Gastroesophageal sphincter (tissue), 3 donors: ENCODE measurements at regions not wholly inside any gene's neighbourhood (a gene's known extent, or its start where the extent isn't known, plus 50 kb on each side); places are given as distances from the start of the nearest gene placed in this dataset.

ENCODE experiments used
- EP300 ChIP-seq: sonication (generic); formaldehyde crosslinking; IDR thresholded peaks from one replicate; pipeline ENCODE4 v1.6.1; 2017; ENCODE audit warnings: antibody characterized with exemption, mild to moderate bottlenecking
- POLR2A ChIP-seq, 2 donors: fragments of 450-650 bp; IDR thresholded peaks; one replicate each; pipeline ENCODE4 v1.6.1; 2017; ENCODE audit warnings: antibody characterized with exemption in 2 of 2, mild to moderate bottlenecking in 2 of 2, moderate library complexity in 1 of 2
- POLR2AphosphoS5 ChIP-seq: sonication (generic); formaldehyde crosslinking; IDR thresholded peaks from one replicate; pipeline ENCODE4 v1.6.1; 2017; ENCODE audit warnings: antibody characterized with exemption
- TF ChIP-seq, protein P1 (sequence below), 4 experiments: fragments of 200-600 bp in 2 of 4; fragments of 450-650 bp in 2 of 4; sonication (generic) in 1 of 4; IDR thresholded peaks; one replicate each; pipeline ENCODE4 v1.5.1; 2017 to 2019; ENCODE audit warnings: antibody characterized with exemption in 4 of 4, mild to moderate bottlenecking in 2 of 4, moderate library complexity in 2 of 4

DNA sequence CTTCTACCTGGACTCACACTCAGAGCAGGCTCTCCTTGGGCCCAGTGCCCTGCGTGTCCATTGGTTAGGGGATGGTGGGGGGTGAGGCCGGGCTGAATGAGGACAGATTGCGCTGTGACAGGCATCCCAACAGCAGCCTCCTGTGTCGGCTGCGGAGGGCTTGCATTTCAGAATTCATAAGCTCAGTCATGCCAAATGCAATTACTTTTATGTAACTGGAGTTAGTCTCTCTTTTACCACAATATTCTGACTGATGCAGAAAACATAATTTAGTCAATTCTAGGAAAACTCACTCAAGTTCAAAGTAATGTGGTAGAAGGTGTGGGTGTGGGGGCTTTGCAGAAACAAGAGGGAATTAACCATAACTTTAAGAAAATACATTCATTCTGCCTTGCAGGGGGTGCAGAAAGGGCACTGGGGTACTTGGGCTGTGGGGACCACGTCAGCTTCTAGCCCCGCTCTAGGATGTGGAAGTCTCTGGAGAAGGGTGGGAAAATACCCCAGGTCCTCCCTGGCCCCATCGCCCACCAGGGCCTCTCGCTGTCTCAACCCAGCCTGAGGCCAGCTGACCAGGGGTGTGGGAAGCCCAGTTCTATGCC is 257.7 kb downstream of the ADGRD1 start:
- TF ChIP-seq, protein P1, sequence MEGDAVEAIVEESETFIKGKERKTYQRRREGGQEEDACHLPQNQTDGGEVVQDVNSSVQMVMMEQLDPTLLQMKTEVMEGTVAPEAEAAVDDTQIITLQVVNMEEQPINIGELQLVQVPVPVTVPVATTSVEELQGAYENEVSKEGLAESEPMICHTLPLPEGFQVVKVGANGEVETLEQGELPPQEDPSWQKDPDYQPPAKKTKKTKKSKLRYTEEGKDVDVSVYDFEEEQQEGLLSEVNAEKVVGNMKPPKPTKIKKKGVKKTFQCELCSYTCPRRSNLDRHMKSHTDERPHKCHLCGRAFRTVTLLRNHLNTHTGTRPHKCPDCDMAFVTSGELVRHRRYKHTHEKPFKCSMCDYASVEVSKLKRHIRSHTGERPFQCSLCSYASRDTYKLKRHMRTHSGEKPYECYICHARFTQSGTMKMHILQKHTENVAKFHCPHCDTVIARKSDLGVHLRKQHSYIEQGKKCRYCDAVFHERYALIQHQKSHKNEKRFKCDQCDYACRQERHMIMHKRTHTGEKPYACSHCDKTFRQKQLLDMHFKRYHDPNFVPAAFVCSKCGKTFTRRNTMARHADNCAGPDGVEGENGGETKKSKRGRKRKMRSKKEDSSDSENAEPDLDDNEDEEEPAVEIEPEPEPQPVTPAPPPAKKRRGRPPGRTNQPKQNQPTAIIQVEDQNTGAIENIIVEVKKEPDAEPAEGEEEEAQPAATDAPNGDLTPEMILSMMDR (IDR thresholded peaks at IDR 0.05), result no peak
- TF ChIP-seq POLR2AphosphoS5 (no peak), POLR2A (IDR thresholded peaks at IDR 0.05) (no peak), EP300 (no peak)
